RWPE2 (cell line): ENCODE measurements at regions not wholly inside any gene's neighbourhood (a gene's known extent, or its start where the extent isn't known, plus 50 kb on each side); places are given as distances from the start of the nearest gene placed in this dataset.

Experiments used
- ATAC-seq: fragments of 200-7000 bp; cut with Tn5 transposase; 3 replicates; pipeline ENCODE4 v1.9.1; 2021; ENCODE audit warnings: low read depth
- DNase-seq: peaks from one replicate; pipeline ENCODE4 v3.0.0-alpha.2; 2020; ENCODE audit warnings: low spot score
- H3K27ac ChIP-seq: fragments of 450-650 bp; 2 replicates; pipeline ENCODE4 v1.5.1; 2017; ENCODE audit warnings: mild to moderate bottlenecking; ENCODE audit not compliant: poor library complexity, severe bottlenecking
- H3K27me3 ChIP-seq: fragments of 250-450 bp; sonication (Bioruptor Pico); 2 replicates; pipeline ENCODE4 v1.5.1; 2021; ENCODE audit warnings: mild to moderate bottlenecking, moderate library complexity; ENCODE audit not compliant: insufficient read depth, poor library complexity, severe bottlenecking
- H3K36me3 ChIP-seq: fragments of 250-450 bp; sonication (Bioruptor Pico); 2 replicates; pipeline ENCODE4 v1.5.1; 2020; ENCODE audit warnings: low read depth, mild to moderate bottlenecking, moderate library complexity
- H3K4me1 ChIP-seq: fragments of 250-450 bp; sonication (Bioruptor Pico); 2 replicates; pipeline ENCODE4 v1.5.1; 2021; ENCODE audit warnings: mild to moderate bottlenecking, moderate library complexity; ENCODE audit not compliant: insufficient read depth, poor library complexity, severe bottlenecking
- H3K4me3 ChIP-seq: fragments of 250-450 bp; sonication (Bioruptor Pico); 2 replicates; pipeline ENCODE4 v1.5.1; 2021; ENCODE audit warnings: mild to moderate bottlenecking, moderate library complexity; ENCODE audit not compliant: severe bottlenecking
- H3K9me3 ChIP-seq: fragments of 250-450 bp; sonication (Bioruptor Pico); 2 replicates; pipeline ENCODE4 v1.5.1; 2021; ENCODE audit warnings: mild to moderate bottlenecking, moderate library complexity; ENCODE audit not compliant: severe bottlenecking
- TF ChIP-seq, protein P1 (sequence below): fragments of 450-650 bp; IDR thresholded peaks from one replicate; pipeline ENCODE4 v1.5.1; 2017; ENCODE audit warnings: mild to moderate bottlenecking, moderate library complexity; ENCODE audit not compliant: poor library complexity, severe bottlenecking

DNA sequence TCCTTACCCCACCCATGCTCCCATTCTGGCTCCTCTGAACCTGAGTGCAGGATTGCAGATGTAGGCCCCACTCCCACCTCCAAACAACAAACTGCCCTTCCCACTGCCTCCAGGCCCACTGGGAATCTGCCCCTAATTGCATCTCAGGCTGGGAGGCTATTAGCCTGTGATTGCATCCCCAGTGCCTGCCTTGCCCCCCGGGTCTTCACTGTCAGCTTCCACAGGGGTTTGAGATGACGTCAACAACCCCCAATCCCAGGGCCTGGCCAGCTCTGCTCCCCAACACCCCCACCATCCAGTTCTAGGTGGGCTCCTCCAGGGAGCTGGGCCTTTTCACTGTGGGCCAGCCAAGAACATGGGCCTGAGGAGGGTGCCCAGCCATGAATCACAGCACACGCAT, 91.5 kb downstream of the PCDH1 start:
- Histone ChIP-seq H3K27ac (no peak overlapping the region), H3K4me3 (no peak overlapping the region), H3K4me1 (peaks cover 3% of the 10 kb centered on the region), H3K27me3 (no peaks in the 10 kb centered on the region), H3K36me3 (no peaks in the 10 kb centered on the region), H3K9me3 (no peaks in the 10 kb centered on the region)
- no peak for DNase-seq
- TF ChIP-seq, protein P1, sequence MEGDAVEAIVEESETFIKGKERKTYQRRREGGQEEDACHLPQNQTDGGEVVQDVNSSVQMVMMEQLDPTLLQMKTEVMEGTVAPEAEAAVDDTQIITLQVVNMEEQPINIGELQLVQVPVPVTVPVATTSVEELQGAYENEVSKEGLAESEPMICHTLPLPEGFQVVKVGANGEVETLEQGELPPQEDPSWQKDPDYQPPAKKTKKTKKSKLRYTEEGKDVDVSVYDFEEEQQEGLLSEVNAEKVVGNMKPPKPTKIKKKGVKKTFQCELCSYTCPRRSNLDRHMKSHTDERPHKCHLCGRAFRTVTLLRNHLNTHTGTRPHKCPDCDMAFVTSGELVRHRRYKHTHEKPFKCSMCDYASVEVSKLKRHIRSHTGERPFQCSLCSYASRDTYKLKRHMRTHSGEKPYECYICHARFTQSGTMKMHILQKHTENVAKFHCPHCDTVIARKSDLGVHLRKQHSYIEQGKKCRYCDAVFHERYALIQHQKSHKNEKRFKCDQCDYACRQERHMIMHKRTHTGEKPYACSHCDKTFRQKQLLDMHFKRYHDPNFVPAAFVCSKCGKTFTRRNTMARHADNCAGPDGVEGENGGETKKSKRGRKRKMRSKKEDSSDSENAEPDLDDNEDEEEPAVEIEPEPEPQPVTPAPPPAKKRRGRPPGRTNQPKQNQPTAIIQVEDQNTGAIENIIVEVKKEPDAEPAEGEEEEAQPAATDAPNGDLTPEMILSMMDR: no peak
- ATAC-seq: no peak

DNA sequence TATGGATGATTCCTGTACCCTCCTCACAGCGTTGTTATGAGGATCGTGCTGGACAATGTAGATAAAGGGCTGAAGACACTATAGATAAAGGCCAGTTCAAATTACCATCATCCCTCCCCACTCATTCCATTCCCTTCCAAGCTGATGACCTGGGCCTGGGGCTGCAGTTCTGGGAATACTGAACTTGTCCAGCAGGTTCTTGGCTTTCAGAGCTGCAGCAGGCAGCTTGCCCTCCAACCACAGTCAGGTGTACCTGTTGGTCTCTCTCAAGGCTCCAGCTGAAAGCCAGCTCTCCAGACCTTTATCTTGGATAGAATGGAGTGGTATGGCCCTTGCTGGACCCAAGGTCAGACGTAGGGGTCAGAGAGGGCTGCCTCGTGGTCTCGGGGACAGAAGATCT, 92.5 kb downstream of the PCDH1 start:
- DNase-seq (no peak), ATAC-seq (no peak)
- H3K4me3 ChIP-seq: no peak overlapping the region
- no peaks in the 10 kb centered on the region for H3K36me3 ChIP-seq
- no peak overlapping the region for H3K27ac ChIP-seq
- no peaks in the 10 kb centered on the region for H3K9me3 ChIP-seq
- peaks cover 3% of the 10 kb centered on the region for H3K4me1 ChIP-seq
- TF ChIP-seq, protein P1: no peak
- H3K27me3 ChIP-seq: no peaks in the 10 kb centered on the region

- TF ChIP-seq, protein P1: no peak
- H3K27me3 ChIP-seq: no peaks in the 10 kb centered on the region
- no peak overlapping the region for H3K27ac ChIP-seq
- H3K4me3 ChIP-seq: no peak overlapping the region
- ATAC-seq (no peak), DNase-seq (no peak)
- H3K36me3 ChIP-seq: no peaks in the 10 kb centered on the region
- peaks cover 3% of the 10 kb centered on the region for H3K4me1 ChIP-seq
- H3K9me3 ChIP-seq: no peaks in the 10 kb centered on the region
Measured at GRCh38 chr5:141785135-141785534, 93.1 kb downstream of the PCDH1 start.

GRCh38 chr5:141784529-141784928, 93.7 kb downstream of the PCDH1 start:
- no peaks in the 10 kb centered on the region for H3K27me3 ChIP-seq
- ATAC-seq (no peak), DNase-seq (no peak)
- TF ChIP-seq, protein P1: no peak
- H3K36me3 ChIP-seq: no peaks in the 10 kb centered on the region
- H3K27ac ChIP-seq: no peak overlapping the region
- H3K4me1 ChIP-seq: peaks cover 3% of the 10 kb centered on the region
- H3K9me3 ChIP-seq: no peaks in the 10 kb centered on the region
- H3K4me3 ChIP-seq: no peak overlapping the region

DNA sequence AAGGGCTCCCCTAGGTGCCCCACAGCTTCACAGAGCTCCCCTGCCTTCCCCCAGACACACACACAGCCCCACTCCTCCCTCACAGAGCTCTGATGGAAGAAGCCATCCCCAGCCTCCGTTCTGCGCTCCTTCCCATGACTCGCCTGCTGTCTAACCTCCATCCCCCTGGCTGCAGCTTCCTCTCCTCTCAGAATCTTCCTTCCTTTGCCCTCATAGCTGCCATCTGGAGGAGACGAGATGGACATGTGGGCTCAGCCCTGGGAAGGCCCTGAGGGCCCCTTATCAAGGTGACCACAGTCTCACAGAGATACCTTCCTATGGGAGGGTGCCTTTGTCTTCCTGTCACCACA, 94.3 kb downstream of the PCDH1 start:
- H3K27ac ChIP-seq: no peak overlapping the region
- TF ChIP-seq, protein P1: no peak
- no peak overlapping the region for H3K4me3 ChIP-seq

More for the DNA sequence above, 94.3 kb downstream of the PCDH1 start:
- no peaks in the 10 kb centered on the region for H3K27me3 ChIP-seq
- no peaks in the 10 kb centered on the region for H3K36me3 ChIP-seq
- H3K9me3 ChIP-seq: no peaks in the 10 kb centered on the region
- DNase-seq (no peak), ATAC-seq (peak; percentile 2; the same call in 1 of the 3 replicates)
- H3K4me1 ChIP-seq: peaks cover 3% of the 10 kb centered on the region
